AG09309 (cell line): ENCODE measurements at regions not wholly inside any gene's neighbourhood (a gene's known extent, or its start where the extent isn't known, plus 50 kb on each side); places are given as distances from the start of the nearest gene placed in this dataset.

Experiments
- DNase-seq: peaks from one replicate; pipeline ENCODE4 v3.0.0-alpha.2; 2010; ENCODE audit warnings: low read depth
- H3K4me3 ChIP-seq: 2 replicates; pipeline ENCODE4 v1.5.1; 2011; ENCODE audit warnings: mild to moderate bottlenecking, low read depth, low read length, moderate library complexity; ENCODE audit not compliant: control insufficient read depth
- TF ChIP-seq, protein P1 (sequence below): IDR thresholded peaks from 2 replicates; pipeline ENCODE4 v1.5.1; 2011; ENCODE audit warnings: mild to moderate bottlenecking, low read depth, low read length, inconsistent platforms; ENCODE audit not compliant: insufficient read depth, control insufficient read depth; ENCODE audit errors: missing control alignments

DNA sequence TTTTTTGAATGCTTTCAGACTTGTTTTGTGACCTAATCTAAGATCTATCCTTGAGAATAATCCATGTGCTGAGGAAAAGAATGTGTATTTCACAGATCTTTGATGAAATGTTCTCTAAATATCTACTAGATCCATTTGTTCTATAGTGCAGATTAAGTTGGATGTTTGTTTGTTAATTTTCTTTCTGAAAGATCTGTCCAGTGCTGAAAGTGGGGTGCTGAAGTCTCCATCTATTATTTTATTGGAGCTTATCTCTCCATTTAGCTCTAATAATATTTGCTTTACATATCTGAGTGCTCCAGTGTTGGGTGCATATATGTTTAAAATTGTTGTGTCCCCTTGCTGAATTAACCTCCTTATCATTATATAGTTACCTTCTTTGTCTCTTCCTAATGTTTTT, 303.6 kb downstream of the HTR1B start:
- TF ChIP-seq, protein P1, sequence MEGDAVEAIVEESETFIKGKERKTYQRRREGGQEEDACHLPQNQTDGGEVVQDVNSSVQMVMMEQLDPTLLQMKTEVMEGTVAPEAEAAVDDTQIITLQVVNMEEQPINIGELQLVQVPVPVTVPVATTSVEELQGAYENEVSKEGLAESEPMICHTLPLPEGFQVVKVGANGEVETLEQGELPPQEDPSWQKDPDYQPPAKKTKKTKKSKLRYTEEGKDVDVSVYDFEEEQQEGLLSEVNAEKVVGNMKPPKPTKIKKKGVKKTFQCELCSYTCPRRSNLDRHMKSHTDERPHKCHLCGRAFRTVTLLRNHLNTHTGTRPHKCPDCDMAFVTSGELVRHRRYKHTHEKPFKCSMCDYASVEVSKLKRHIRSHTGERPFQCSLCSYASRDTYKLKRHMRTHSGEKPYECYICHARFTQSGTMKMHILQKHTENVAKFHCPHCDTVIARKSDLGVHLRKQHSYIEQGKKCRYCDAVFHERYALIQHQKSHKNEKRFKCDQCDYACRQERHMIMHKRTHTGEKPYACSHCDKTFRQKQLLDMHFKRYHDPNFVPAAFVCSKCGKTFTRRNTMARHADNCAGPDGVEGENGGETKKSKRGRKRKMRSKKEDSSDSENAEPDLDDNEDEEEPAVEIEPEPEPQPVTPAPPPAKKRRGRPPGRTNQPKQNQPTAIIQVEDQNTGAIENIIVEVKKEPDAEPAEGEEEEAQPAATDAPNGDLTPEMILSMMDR: no peak
- no peak overlapping the region for H3K4me3 ChIP-seq
- no peak for DNase-seq

DNA sequence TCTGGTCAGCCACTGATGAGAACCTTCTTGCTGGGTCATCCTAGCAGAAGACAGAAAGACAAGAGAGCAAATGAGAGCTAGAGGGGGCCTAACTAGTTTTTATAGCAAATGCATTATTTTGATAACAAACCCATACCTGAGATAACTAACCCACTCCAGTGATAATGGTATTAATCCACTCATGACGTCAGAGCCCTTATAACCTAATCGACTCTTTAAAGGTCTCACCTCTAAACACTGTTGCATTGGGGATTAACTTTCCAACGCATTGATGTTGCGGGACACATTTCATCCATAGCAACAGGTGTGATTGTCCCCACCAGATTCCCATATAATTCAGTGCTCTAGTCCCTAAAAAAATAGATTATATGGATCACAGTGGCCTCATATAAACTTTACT, 312.1 kb downstream of the HTR1B start:
- no peak overlapping the region for H3K4me3 ChIP-seq
- DNase-seq: no peak
- TF ChIP-seq, protein P1: no peak

DNA sequence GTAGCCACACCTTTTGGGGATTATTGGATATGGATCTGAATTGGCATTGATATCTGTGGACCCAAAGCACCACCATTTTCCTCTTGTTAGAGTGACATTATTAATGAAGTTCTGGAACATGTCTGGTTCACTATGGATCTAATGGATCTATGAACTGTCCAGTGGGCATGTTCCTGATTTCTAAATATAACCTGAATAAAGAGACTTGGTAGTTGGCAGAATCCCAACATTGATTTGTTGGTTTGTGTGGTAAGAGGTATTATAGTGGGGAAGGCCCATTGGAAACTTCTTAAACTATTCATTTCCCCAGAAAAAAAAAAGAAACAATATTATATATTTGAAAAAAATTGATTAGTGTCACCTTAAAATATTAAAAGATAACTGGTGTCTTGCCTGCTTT, 312.6 kb downstream of the HTR1B start:
- TF ChIP-seq, protein P1: no peak
- DNase-seq: no peak
- no peak overlapping the region for H3K4me3 ChIP-seq

DNA sequence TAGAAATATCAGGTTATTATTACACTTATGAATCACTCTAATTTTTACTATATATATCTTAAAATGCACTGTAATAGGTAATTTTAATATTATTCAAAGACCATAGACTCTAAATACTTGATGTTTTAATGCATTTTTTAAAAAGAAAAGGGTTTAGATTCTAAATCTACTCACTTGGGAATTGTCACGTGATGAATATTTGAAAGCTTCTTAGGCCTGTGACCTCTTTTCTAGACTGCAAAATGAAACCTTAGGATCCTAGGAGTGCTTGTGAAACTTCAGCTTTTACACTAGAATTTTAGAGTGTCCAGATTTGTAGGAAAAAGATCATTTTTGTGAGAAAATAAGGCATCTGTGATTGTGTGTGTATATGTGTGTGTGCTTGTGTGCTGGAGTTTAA, 318.0 kb downstream of the HTR1B start:
- TF ChIP-seq, protein P1: no peak
- no peak for DNase-seq
- no peak overlapping the region for H3K4me3 ChIP-seq

DNA sequence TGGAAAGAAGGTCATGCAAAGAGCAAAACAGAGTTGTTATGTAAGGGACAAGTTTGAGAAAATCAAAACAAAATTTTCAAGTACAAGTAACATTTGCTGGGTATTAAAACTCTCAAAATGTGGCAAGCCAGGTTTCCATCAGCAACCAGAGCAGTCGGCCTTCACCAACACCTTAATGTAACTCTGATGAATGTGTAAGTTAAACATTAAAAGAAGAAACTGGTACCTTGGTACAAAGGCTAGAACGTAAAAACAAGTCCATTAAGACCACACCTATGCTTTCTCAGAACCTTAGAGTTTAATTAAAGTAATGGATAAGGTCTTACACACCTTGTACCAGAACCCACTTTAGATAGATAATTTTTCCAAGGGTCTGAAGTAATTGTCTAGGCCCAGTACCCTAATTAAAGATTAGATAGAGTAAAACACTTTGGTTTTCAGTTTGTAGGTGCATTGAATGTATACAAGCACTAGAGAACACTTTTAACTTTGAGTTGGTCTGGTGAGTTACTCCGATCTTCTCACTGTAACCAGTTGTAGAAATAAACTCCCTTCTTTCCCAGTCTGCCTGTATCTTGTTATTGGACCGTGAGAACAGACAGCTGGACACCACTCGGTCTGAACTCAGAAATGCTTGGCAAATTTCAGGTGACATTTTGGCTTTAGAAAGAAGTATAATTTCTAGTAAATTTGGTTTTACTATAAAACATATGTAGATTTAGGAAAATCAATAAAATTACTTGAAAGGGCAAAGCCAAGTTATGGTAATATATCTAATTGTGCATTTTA, 319.4 kb downstream of the HTR1B start:
- DNase-seq: no peak
- TF ChIP-seq, protein P1: no peak
- H3K4me3 ChIP-seq: no peak overlapping the region

DNA sequence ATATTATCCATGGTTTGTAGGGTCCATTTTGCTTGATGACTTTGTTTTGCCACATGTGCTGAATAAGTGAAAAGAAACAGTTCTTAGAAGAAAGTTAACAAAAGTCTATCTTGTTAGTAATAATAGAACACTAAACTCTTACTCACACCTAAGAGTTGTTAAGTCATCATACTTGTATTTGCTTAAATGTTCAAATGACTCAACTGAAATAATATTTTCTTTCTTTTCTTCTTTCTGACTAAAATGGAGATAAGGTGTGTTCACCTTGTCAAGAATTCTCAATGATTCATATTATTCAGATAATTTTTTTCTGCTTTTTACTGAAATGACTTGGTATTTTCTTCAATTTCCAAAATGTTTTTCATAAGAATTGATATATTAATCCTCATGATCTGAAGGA, 327.2 kb downstream of the HTR1B start:
- TF ChIP-seq, protein P1: no peak
- no peak for DNase-seq
- H3K4me3 ChIP-seq: no peak overlapping the region

DNA sequence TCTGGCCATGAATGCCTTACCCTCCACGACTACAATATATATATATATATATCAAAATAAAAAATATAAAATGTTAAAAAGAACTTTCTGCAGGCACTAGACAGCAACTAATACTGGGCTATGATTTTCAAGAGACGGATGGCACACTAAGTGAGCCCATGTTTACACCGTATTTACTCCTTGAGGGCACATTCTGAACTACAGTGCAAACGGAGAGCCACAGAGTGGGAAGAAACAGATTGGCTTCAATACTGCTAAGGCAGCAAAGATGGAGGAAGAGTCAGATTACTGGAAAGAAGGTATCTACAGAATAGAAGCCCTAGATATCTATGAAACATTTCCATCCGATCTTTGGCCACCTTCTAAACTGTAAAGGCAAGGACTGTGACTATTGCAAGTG, 330.3 kb downstream of the HTR1B start:
- no peak for DNase-seq
- TF ChIP-seq, protein P1: no peak
- H3K4me3 ChIP-seq: no peak overlapping the region
